ENCODE measurements at regions not wholly inside any gene's neighbourhood (a gene's known extent, or its start where the extent isn't known, plus 50 kb on each side); places are given as distances from the start of the nearest gene placed in this dataset.

GRCh38 chr2:156657809-156658208 is 221.6 kb downstream of the GPD2 start:
- ATAC-seq, result no peak
- TF ChIP-seq TCF4 (CRISPR knock-in tag; IDR thresholded peaks at IDR 0.05; ENCODE audit: borderline replicate concordance), result no peak
- no peak for TF ChIP-seq CSRNP3 (CRISPR knock-in tag; IDR thresholded peaks at IDR 0.05)
- no peak for TF ChIP-seq OSR1 (CRISPR knock-in tag; IDR thresholded peaks at IDR 0.05)
- TF ChIP-seq PPARA (CRISPR knock-in tag; IDR thresholded peaks at IDR 0.05; ENCODE audit: borderline replicate concordance), result no peak
- TF ChIP-seq ZC3H10 (CRISPR knock-in tag; IDR thresholded peaks at IDR 0.05), result no peak
- TF ChIP-seq ESRRG (CRISPR knock-in tag; IDR thresholded peaks at IDR 0.05), result no peak
- TF ChIP-seq CSDC2 (CRISPR knock-in tag; IDR thresholded peaks at IDR 0.05), result no peak
- TF ChIP-seq, protein P1, sequence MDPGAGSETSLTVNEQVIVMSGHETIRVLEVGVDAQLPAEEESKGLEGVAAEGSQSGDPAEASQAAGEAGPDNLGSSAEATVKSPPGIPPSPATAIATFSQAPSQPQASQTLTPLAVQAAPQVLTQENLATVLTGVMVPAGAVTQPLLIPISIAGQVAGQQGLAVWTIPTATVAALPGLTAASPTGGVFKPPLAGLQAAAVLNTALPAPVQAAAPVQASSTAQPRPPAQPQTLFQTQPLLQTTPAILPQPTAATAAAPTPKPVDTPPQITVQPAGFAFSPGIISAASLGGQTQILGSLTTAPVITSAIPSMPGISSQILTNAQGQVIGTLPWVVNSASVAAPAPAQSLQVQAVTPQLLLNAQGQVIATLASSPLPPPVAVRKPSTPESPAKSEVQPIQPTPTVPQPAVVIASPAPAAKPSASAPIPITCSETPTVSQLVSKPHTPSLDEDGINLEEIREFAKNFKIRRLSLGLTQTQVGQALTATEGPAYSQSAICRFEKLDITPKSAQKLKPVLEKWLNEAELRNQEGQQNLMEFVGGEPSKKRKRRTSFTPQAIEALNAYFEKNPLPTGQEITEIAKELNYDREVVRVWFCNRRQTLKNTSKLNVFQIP (CRISPR knock-in tag; IDR thresholded peaks at IDR 0.05; ENCODE audit: borderline replicate concordance, low read depth), result no peak
- no peak for TF ChIP-seq CREB5 (CRISPR knock-in tag; IDR thresholded peaks at IDR 0.05; ENCODE audit: low read depth)
- TF ChIP-seq, protein P2, sequence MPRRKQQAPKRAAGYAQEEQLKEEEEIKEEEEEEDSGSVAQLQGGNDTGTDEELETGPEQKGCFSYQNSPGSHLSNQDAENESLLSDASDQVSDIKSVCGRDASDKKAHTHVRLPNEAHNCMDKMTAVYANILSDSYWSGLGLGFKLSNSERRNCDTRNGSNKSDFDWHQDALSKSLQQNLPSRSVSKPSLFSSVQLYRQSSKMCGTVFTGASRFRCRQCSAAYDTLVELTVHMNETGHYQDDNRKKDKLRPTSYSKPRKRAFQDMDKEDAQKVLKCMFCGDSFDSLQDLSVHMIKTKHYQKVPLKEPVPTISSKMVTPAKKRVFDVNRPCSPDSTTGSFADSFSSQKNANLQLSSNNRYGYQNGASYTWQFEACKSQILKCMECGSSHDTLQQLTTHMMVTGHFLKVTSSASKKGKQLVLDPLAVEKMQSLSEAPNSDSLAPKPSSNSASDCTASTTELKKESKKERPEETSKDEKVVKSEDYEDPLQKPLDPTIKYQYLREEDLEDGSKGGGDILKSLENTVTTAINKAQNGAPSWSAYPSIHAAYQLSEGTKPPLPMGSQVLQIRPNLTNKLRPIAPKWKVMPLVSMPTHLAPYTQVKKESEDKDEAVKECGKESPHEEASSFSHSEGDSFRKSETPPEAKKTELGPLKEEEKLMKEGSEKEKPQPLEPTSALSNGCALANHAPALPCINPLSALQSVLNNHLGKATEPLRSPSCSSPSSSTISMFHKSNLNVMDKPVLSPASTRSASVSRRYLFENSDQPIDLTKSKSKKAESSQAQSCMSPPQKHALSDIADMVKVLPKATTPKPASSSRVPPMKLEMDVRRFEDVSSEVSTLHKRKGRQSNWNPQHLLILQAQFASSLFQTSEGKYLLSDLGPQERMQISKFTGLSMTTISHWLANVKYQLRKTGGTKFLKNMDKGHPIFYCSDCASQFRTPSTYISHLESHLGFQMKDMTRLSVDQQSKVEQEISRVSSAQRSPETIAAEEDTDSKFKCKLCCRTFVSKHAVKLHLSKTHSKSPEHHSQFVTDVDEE (CRISPR knock-in tag; IDR thresholded peaks at IDR 0.05), result no peak
- TF ChIP-seq RARB (CRISPR knock-in tag; IDR thresholded peaks at IDR 0.05), result no peak
- no peak for TF ChIP-seq ZNF8 (CRISPR knock-in tag; IDR thresholded peaks at IDR 0.05)

DNA sequence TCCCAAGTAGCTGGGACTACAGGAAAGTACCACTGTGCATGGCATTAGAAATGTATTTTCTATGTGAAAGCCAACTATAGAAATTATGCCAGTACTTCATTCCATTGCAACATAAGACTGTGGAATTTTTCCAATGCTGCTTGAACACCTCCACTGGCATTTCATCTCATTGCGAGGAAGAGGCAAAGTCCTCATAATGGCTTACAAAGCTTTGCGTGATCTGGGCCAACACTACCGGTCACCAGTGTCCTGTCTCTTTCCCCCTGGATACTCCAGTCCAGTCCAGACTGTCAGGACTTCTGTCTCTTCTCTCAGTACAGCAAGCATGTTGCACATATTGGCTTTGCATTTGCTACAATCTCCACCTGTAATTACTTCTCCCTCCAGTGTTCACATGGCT is 223.5 kb downstream of the GPD2 start:
- TF ChIP-seq GLIS3 (CRISPR knock-in tag; IDR thresholded peaks at IDR 0.05), result no peak
- no peak for TF ChIP-seq CSDC2 (CRISPR knock-in tag; IDR thresholded peaks at IDR 0.05)
- TF ChIP-seq TCF4 (CRISPR knock-in tag; IDR thresholded peaks at IDR 0.05; ENCODE audit: borderline replicate concordance), result no peak
- no peak for TF ChIP-seq TOX (CRISPR knock-in tag; IDR thresholded peaks at IDR 0.05; ENCODE audit: borderline replicate concordance)
- no peak for TF ChIP-seq SNAI2 (CRISPR knock-in tag; IDR thresholded peaks at IDR 0.05)
- no peak for TF ChIP-seq BACH2 (CRISPR knock-in tag; IDR thresholded peaks at IDR 0.05; ENCODE audit: borderline replicate concordance)
- TF ChIP-seq ZFP30 (CRISPR knock-in tag; IDR thresholded peaks at IDR 0.05), result no peak
- no peak for TF ChIP-seq RARB (CRISPR knock-in tag; IDR thresholded peaks at IDR 0.05)
- TF ChIP-seq CREB5 (CRISPR knock-in tag; IDR thresholded peaks at IDR 0.05; ENCODE audit: low read depth), result no peak
- TF ChIP-seq ZFP3 (CRISPR knock-in tag; IDR thresholded peaks at IDR 0.05), result no peak
- TF ChIP-seq, protein P3, sequence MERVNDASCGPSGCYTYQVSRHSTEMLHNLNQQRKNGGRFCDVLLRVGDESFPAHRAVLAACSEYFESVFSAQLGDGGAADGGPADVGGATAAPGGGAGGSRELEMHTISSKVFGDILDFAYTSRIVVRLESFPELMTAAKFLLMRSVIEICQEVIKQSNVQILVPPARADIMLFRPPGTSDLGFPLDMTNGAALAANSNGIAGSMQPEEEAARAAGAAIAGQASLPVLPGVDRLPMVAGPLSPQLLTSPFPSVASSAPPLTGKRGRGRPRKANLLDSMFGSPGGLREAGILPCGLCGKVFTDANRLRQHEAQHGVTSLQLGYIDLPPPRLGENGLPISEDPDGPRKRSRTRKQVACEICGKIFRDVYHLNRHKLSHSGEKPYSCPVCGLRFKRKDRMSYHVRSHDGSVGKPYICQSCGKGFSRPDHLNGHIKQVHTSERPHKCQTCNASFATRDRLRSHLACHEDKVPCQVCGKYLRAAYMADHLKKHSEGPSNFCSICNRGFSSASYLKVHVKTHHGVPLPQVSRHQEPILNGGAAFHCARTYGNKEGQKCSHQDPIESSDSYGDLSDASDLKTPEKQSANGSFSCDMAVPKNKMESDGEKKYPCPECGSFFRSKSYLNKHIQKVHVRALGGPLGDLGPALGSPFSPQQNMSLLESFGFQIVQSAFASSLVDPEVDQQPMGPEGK (CRISPR knock-in tag; IDR thresholded peaks at IDR 0.05; ENCODE audit: borderline replicate concordance), result no peak

GRCh38 chr2:156663757-156664409 is 227.7 kb downstream of the GPD2 start:
- ATAC-seq, result no peak
- TF ChIP-seq ZC3H10 (CRISPR knock-in tag; IDR thresholded peaks at IDR 0.05) (no peak), TOX (CRISPR knock-in tag; IDR thresholded peaks at IDR 0.05; ENCODE audit: borderline replicate concordance) (no peak), CREB5 (CRISPR knock-in tag; IDR thresholded peaks at IDR 0.05; ENCODE audit: low read depth) (no peak), OSR1 (CRISPR knock-in tag; IDR thresholded peaks at IDR 0.05) (no peak), ZFP30 (CRISPR knock-in tag; IDR thresholded peaks at IDR 0.05) (no peak), GLIS3 (CRISPR knock-in tag; IDR thresholded peaks at IDR 0.05) (no peak)
- TF ChIP-seq, protein P2 (CRISPR knock-in tag; IDR thresholded peaks at IDR 0.05), result no peak
- TF ChIP-seq, protein P1 (CRISPR knock-in tag; IDR thresholded peaks at IDR 0.05; ENCODE audit: borderline replicate concordance, low read depth), result no peak

More for the DNA sequence above, 223.5 kb downstream of the GPD2 start:
- no peak for ATAC-seq
